HUDEP-2 (cell line): ENCODE measurements at regions not wholly inside any gene's neighbourhood (a gene's known extent, or its start where the extent isn't known, plus 50 kb on each side); places are given as distances from the start of the nearest gene placed in this dataset.

Source experiments
- DNase-seq, 76 experiments: peaks; one replicate each; lab custom pipeline; 2025; ENCODE audit not compliant: unreplicated experiment in 76 of 76; lab: John Stamatoyannopoulos, UW

DNA sequence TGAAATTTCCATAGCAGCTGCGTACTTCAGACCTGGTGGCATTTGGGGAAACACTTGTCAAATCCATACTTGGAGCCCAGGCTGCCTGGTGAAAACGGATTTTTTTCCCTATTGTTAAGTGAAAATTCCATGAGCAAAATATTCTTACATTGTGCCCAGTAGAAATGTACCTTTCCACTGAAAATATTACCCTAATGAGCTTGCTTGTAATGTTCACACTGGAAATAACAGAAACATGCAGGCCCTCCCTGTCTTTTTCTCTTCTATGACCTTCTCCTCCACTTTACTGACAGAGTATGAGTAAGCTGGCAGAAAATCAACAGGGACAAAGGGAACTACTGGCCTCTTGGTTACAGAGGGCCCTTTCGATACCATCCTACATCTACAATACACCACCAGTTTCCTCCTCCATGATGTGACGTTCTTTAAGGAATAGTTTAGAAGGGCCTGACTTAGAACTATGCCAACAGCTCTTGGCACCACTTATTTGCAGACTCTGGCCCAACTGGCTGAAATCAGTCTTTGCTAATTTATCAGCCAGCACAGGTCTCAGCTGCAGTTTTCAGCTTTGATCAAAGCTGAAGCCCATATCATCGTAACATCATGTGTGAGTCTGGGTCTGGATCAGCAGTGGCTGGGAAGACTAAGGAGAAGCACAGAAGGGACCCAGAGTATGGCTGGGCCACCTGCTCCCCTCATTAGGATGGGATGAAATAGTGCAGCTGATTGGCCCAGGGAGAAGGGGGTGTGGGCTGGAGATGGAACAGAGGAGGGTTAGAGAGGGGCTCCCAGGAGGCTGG, 272.2 kb upstream of the ID2 start:
- no peak for DNase-seq

DNA sequence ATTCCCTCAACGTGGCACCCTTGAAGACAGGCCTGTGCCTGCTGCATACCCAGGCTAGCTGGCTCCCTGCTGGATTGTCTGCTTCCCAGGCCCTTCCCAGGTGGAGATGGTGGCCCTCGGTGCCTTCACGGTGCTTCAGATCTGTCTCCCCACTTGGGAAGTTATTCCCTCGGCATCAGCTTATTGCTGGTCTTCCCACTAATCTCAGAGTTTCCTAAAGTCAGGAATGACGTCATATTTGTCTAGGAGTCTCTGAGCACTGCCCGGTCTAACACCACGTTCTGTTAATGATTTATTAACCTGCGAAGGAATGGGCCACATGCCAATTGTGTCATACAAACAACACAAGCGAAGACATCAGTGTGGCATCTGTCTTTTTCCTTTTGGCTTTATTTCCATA, 269.8 kb upstream of the ID2 start:
- no peak for DNase-seq

DNA sequence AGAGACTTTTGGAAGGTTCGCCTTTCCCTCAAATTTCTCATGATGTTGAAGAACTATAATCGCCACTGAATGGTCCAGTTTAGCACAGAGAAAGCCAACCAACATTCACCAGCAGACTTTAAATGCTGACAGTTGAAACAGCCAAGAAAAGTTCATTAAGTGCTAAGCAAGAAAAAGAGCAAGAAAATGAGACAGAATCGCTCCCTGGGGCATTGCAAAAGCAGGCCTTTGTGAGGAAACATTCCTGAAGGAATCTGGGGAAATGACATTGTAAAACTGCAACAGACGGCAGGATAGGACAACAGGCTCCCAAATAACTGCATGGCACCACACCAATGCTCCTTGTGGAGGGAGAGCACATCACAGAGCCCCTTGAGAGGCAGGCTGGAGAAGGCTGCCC, 269.3 kb upstream of the ID2 start:
- no peak for DNase-seq

DNA sequence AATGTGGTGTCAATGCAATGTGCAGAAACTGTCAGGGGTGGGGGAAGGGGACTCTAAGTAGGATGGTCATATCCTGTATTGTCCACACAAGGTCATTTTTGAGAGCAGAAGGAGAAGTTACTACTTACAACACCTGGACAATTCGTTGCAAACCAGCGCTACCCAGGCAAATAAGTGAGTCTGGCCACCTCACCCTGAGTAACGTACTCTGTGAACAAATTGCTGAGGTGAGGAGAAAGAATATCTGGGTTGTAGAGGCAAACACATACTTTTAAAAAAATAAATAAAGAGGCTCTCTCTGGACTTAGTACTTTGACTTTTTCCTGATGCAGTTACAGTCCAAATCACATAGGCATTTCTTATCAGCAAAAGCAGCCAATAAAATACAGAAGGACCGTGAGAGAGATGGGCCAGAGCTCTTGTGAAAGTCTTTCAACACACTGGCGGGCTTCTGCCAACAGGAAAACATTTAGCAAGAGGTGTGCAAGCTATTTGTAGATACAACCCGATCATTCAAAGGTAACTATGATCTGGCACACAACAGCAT, 268.2 kb upstream of the ID2 start:
- no peak for DNase-seq

DNA sequence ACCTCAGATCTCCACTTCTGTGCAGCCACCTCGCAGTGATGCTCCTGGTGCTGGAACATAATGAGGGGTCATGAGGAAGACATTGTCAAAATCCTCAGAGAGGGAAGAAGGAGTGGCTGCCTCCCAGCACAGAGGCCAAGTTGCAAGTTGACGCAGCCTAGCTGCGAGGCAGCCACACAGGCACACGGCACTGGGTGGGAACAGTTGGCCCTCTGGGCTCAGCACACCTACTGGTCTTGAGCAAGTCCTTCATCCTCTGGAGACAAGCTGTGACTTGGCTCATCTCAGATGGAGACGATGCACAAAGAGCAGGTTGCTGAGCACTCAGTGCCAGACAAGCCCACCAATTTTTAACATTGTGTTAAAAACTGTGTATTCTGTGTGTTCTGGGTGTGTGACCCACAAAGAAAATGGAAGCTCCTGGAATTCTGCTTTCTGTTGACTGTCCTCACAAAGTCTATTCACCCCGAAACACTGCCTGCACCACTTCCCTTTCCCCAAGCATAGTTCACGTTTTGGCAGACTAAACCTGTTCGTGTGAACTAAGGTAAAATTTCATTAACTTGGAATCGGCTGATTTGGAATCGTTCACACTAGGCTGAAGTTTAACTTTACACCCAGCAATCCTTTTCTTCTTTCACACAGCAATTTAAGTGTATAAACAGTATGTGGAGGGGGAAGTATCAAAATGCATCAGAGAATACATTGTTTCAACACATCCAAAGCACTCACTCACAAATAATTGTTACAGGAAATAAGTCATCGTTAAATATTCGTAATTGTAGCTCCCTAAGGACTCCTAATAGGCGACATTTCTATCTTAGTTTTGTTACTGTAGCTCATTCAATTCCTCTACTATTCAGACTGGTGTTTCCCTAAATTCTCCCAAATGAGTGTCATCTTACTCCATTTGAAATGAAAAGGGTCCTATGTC, 266.6 kb upstream of the ID2 start:
- no peak for DNase-seq

DNA sequence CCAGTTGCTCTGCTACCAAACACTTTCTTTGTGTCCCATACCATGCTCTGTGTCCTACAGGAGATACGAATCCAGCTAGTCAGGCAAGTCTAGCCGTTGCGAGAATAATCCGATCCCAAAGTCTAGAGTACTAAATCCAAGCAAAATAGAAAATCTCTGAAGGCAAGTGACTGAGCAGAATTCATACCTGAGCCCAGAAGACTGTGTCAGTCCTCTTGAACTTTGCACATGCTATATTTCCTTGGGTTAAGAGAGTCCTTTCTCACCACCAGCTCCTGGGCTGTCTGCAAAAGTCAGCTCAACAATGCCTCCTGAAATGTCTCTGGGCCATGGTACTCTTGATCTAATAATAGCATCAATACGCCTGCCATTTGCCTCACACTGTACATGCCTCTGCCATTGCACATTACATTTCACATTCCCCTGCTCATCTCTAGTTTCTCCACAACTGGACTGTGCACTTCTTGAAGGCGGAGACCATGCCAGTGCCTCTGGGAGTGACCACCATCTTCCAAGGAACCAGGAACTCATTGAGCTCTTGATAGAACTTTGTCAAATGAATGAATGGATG, 265.8 kb upstream of the ID2 start:
- no peak for DNase-seq

DNA sequence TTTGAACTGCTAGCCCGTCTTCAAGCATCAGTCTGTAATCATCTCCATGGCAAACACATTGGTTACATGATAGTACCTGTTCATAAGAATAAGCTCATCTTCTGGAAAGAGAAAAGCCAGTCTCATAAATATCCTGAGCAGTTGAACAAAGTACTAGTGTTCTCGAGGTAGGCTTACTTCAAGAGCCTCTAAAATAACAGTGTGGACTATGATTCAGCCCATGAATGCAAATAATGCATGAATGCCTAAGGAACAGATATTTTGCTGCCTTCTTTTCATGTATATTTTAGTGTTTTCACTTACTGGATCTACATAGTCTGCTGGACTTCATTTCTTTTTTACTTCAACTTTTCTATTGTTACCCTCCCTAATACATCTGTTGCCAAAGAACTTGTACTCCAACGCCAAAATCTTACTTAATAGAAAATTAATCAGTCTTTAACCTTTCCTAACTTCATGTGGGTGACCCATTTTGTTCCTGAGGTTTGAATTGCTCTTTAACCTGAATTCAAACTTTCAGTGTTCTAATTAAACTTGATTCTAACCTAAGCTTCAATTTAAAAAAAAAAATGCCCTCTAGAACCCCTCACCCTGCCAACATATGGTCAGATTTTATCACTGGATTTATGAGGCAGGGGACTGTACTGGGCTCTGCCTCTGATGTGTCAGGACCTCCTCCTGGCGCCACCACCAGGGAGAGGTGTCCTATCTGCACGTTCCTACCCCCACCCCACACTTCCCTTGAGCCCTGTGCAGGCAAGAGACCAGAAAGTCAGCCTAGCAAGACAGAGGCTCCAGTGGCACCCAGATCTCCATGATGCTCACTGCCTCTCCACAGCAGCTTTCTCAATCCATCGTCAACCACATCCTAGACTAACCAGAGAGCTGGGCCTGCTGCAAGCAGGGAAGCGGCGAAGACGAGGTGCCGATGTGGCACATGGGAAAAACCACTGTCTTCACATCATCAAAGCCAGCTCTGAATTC, 264.7 kb upstream of the ID2 start:
- DNase-seq: no peak

DNA sequence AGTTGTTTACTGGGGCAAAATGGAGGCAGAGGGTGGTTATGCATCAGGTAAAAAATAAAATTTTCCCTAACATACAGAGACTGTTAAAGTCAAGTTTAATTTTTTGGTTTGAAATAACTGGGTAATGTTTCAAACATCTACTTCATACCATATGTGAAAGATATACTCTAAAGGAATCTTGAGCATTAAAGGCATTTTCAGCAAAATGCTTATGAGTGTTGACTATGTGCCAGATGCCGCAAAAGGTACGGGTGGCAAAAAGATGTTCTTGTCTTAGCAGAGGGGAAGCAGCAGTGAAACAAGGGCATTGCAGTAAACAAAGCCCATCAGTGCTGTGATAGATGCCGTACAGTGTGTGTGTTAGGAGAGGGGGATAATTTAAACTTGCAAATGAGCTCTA, 263.1 kb upstream of the ID2 start:
- no peak for DNase-seq

DNA sequence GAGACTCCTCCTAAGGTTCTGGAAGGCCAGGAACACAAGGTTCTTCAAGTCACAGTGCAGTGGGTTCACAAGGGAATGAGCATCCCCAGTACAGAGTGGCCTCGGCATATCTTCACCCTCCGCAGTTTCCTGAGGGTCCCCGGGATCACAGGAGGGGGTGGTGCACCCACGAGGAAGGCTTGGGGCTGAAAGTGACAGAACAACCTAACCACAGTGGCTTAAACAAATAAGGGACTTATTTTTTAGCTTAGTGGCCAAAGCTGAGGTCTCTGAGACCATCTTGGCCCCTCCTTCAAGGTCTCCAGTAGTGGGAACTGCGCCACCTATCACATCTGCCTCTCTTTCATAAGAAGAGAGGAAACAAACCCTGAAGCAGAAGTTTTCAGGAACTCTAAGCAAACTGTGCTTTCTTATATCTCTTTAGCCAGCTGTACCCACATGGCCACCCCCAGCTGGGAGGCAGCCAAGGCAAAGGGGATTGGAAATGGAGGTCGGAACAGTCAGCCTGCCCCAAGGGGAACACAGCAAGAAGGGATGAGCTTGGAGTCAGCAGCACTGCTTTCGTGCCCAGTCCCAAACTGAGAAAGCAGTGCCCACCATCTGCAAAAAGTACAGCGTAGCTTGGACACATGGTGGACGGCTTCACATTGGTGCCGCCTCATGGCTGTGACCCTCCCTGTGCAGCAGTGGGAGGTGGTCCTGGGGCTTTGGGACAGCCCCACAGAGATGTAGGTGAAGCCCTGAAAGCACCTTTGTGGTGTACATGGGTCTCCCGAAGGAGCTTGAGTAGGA, 260.0 kb upstream of the ID2 start:
- DNase-seq: no peak

DNA sequence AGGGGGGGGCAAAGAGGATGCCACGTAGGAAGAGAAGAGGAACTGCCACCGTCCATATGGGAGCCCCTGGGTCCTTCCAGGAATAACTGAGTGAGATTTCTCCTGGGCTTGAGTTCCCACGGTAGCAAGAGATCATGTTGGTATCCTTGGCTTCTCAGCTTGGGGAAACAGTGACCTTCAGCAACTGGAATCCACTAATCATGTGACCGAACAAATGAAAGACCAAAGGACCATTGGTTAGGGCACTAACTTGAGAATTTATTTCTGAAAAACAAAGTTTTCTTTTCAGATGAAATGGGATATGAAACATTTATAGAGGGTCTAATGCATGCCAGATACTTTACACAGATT, 259.4 kb upstream of the ID2 start:
- no peak for DNase-seq

DNA sequence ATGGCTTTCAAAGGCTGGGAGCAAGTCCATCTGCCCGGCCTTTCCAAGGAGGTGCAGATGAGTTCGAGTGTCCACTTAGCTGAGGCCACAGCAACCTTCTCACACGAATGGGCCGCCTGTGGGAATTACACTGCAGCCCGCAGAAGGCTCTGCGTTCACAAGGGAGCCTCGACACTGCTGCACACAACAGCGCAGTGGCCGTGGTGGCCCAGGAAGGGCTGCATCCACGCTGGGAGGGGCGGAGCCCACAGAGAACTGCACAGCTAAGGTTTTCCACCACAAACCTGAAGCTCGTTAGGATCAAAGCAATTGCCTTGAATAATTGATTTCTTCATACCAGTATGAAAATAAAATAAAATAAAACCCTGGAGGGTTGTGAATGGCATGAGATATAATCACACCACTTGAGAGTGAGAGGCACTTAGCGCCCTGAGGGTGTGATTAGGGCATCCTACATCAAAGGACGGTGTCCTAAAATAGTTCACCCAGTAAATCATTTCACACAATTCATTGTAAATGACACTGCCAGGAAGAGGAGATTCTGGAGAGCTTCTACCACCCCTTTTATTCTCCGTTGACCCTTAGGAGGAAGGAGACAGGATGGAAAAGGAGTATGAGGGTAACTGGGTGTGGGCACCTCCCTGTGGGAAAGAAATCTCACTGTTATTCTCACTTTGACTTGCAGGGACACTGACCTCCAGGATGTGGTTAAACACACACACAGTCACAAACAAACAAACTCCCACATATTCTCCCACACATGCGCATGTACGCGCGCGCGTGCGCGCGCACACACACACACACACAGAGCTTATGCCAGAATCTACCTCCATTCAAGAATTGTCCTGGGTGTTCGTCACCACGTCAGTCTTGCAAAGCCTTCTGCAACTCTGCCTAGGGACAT, 256.6 kb upstream of the ID2 start:
- no peak for DNase-seq

DNA sequence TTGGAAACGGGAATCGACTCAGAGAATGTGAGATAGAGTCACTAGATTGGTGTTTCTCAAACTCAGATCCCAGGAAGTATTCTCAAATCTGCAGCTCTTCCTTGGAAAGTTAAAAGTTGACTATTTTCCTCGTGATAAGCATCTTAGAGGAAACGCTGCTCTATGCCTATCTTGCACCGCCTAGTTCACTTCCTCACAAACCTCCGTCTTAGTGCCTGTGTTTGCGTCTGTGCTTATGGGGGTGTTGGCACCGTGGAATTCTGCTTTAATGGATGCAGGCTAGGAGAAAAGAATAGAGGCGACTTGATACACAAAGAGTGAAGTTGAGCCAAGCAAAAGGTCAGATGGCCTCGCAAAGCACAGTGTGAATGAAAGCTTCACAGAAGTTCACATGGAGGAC, 255.3 kb upstream of the ID2 start:
- no peak for DNase-seq

DNA sequence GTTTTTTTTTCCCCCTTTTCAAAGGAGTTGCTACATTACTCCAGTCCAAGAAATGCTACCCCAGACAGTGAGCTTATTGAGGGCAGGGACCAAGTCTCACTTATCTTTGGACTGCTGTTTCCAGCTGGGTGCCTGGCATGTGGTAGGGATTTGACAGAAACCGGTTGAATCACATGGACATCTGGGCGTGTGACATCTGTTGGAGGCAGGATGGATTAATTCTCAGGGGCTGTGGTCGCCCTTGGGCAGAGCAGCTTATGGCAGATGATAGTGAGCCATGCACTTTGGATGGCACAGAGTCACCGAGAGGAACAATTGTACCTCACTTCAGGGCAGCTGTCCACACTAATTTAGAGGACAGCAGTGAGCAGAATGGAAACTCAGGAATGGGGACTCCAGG, 254.6 kb upstream of the ID2 start:
- no peak for DNase-seq

DNA sequence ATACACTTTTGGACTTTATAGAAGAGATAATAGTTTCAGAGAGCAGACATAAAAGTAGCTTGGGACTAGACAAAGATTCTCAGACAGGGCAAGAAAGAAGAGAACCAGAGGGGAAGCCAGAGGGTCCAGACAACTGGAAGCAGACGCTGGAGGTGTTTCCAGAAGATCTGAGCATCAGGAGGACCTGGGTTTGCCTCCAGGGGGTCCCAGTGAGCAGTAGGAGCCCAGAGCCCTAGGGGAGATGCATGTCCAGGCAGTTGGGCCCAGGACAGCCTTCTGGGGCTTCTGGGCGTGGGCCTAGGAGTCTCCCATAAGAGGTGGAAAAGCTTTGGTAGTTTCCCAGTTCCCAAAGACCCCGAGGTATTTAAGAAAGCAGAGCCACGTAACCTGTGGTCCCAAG, 251.2 kb upstream of the ID2 start:
- no peak for DNase-seq

DNA sequence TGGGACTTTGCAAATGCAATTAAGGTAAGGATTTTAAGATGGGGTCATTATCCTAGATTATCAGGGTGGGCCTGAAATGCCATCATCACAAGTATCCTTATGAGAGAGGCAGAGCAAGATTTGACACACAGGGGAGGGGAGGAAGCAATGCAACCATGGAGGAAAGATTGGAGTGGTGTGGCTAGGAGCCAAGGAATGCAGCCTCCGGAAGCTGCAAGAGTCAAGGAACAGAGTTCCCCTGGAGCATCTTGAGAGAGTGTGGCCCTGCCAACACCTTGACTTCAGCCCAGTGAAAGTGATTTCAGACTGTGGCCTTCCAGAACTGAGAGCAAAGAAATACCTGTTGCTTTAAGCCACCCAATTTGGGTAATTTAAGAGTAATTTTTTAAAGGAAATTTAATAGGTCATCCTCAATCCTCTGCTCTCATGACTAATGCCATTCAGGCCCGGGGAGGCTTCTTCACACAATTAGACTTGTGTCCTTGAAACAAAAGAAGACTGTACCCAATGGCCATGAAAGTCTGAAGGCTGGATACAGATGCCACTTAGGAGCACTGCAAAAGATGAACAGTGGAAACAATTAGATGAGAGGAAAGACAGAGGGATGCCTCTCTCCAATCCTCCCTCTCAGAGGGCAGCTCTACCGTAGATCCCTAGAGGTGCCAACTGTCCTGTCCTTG, 250.3 kb upstream of the ID2 start:
- DNase-seq: no peak

DNA sequence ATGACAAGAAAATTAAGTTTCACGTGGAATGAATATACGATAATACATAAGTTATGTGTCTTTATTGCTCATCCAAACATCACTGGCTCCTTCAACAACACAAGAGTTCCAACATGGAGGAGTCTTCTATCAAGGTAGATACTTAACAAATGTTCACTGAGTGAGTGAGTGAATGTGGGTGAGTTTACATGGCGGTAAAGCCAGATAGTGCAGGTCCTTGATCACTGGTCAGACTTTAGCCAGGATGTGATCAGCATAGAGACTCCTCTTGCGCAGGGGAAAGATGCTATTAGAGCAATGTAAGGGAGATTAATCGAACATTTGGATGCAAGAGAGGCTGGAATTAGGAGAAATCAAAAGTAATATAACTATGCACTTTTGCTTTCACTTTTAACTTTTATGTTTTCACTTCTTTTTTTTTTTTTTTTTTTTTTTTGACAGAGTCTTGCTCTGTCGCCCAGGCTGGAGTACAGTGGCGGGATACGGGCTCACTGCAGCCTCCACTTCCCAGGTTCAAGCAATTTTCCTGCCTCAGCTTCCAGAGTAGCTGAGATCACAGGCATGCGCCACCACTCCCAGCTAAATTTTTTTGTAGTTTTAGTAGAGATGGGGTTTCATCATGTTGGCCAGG, 249.0 kb upstream of the ID2 start:
- DNase-seq: no peak

DNA sequence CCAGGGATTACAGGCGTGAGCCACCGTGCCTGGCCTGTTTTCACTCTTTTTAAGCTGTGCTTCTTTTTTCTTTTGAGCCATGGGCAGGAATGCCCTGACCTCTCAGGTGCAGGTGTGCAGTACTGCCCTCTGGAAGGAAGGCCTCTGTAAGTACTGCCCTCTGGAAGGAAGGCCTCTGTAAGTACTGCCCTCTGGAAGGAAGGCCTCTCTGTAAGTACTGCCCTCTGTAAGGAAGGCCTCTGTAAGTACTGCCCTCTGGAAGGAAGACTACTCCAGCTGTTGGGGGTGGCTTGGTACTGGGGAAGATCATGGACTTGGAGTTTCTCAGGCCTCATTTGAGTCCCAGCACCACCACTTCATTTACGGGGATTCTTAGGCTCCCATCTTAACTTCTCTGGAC, 248.5 kb upstream of the ID2 start:
- DNase-seq: no peak

DNA sequence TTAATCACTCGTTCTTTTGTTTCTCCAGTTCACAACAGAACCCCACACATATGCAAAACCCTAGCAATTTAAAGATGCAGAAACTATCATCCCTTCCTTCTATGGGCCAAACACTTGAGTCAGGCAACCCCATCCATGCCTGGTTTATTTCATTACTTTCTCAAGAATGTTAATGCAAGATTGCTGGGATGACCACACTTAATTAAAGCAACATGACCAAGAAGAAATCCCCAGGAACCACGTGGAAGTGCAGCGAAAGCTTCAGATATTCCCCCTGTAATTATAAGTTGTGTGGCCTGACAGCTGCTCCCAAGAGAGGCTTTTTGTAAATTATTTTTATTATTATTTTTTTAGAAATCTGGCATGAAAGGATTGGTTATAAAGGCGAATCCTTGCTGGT, 246.2 kb upstream of the ID2 start:
- no peak for DNase-seq
